Endothelial cell of umbilical vein (primary cell): ENCODE measurements at regions not wholly inside any gene's neighbourhood (a gene's known extent, or its start where the extent isn't known, plus 50 kb on each side); places are given as distances from the start of the nearest gene placed in this dataset.

Experiments used
- BruUV-seq: library from RNA; stranded (reverse); fragments of 400-500 nt; replicated peaks from 2 replicates; lab custom pipeline; 2021; lab: Mats Ljungman, UMichigan
- CTCF ChIA-PET: fragments of 300-600, 350-600 bp; sonication (Branson Sonifier 250); formaldehyde crosslinking; loops from one replicate; lab custom pipeline; 2021; ENCODE audit warnings: antibody characterized with exemption, inconsistent platforms; lab: Charles Lee
- POLR2A ChIA-PET: fragments of 300-600, 350-600 bp; sonication (Branson Sonifier 250); formaldehyde crosslinking; loops from one replicate; lab custom pipeline; 2021; ENCODE audit warnings: antibody characterized with exemption, inconsistent platforms; lab: Charles Lee
- DNase-seq: peaks from one replicate; pipeline ENCODE4 v3.0.0-alpha.2; 2011; ENCODE audit warnings: low read depth, low spot score
- FAIRE-seq: peaks from 2 replicates; lab custom pipeline; 2011; peaks lifted over from hg19 to GRCh38; lab: Jason Lieb, UNC
- H2AFZ ChIP-seq: 2 replicates; pipeline ENCODE4 v1.6.0; 2012; ENCODE audit warnings: low read depth, low read length, control low read depth, inconsistent platforms
- H3K27ac ChIP-seq: 2 replicates; pipeline ENCODE4 v1.5.1; 2011; ENCODE audit warnings: low read depth, mild to moderate bottlenecking, control low read depth, low read length, moderate library complexity; ENCODE audit not compliant: insufficient read depth
- H3K27me3 ChIP-seq, 2 experiments: 2 replicates each; pipeline versions ENCODE4 v1.6.0 to v1.6.1; 2011; ENCODE audit warnings: low read length in 2 of 2, mixed read lengths in 1 of 2; ENCODE audit not compliant: control insufficient read depth in 2 of 2, insufficient read depth in 2 of 2
- H3K36me3 ChIP-seq, 2 experiments: 2 replicates in 1 of 2; 3 replicates in 1 of 2; pipeline ENCODE4 v1.5.1; 2011; ENCODE audit warnings: low read length in 2 of 2, mild to moderate bottlenecking in 1 of 2, moderate library complexity in 1 of 2; ENCODE audit not compliant: control insufficient read depth in 2 of 2, insufficient read depth in 2 of 2; ENCODE audit errors: extremely low read depth in 1 of 2
- H3K4me1 ChIP-seq: 3 replicates; pipeline ENCODE4 v1.5.1; 2011; ENCODE audit warnings: mild to moderate bottlenecking, low read length; ENCODE audit not compliant: control insufficient read depth, insufficient read depth; ENCODE audit errors: extremely low read depth
- H3K4me2 ChIP-seq: 2 replicates; pipeline ENCODE4 v1.6.1; 2011; ENCODE audit warnings: low read length, control low read depth, mixed read lengths; ENCODE audit not compliant: insufficient read depth
- H3K4me3 ChIP-seq, 3 experiments: fragments of 200-600 bp in 1 of 3; sonication (generic), shearing (Covaris generic) in 1 of 3; replicated peaks in 1 of 3; 2 replicates each; pipeline ENCODE4 v1.5.1; 2011 to 2016; ENCODE audit warnings: control low read depth in 3 of 3, low read length in 3 of 3, mild to moderate bottlenecking in 2 of 3, inconsistent platforms in 1 of 3, low read depth in 1 of 3, moderate library complexity in 1 of 3; ENCODE audit not compliant: insufficient read depth in 1 of 3
- H3K79me2 ChIP-seq: 2 replicates; pipeline ENCODE4 v1.6.0; 2012; ENCODE audit warnings: low read length, inconsistent platforms; ENCODE audit not compliant: control insufficient read depth, insufficient read depth
- H3K9ac ChIP-seq: replicated peaks from 2 replicates; pipeline ENCODE3; 2011; ENCODE audit warnings: low read length, control low read depth; ENCODE audit not compliant: insufficient read depth; ENCODE audit errors: extremely low read depth
- H3K9me1 ChIP-seq: replicated peaks from 3 replicates; pipeline ENCODE4 v1.6.0; 2011; ENCODE audit warnings: mild to moderate bottlenecking, low read length; ENCODE audit not compliant: control insufficient read depth, insufficient read depth; ENCODE audit errors: extremely low read depth
- H3K9me3 ChIP-seq: replicated peaks from 2 replicates; pipeline ENCODE4 v1.5.1; 2012; ENCODE audit warnings: low read length, inconsistent platforms; ENCODE audit not compliant: control insufficient read depth, insufficient read depth
- H4K20me1 ChIP-seq: replicated peaks from 2 replicates; pipeline ENCODE3; 2011; ENCODE audit warnings: mild to moderate bottlenecking, low read length; ENCODE audit not compliant: control insufficient read depth, insufficient read depth; ENCODE audit errors: extremely low read depth
- CTCF ChIP-seq, 2 donors: IDR thresholded peaks; 1 replicate in 1 of 2; 2 replicates in 1 of 2; pipeline ENCODE4 v1.5.1; 2011; ENCODE audit warnings: low read length in 2 of 2, mild to moderate bottlenecking in 2 of 2, moderate library complexity in 2 of 2, control low read depth in 1 of 2, inconsistent platforms in 1 of 2, low read depth in 1 of 2; ENCODE audit not compliant: insufficient read depth in 1 of 2; ENCODE audit errors: extremely low read depth in 1 of 2
- EZH2 ChIP-seq: IDR thresholded peaks from 2 replicates; pipeline ENCODE4 v1.6.1; 2012; ENCODE audit warnings: borderline replicate concordance, low read depth, mild to moderate bottlenecking, moderate library complexity, low read length, inconsistent platforms; ENCODE audit not compliant: severe bottlenecking
- FOS ChIP-seq: IDR thresholded peaks from 2 replicates; pipeline ENCODE4 v1.6.1; 2011; ENCODE audit warnings: mild to moderate bottlenecking, low read length, moderate library complexity, borderline replicate concordance; ENCODE audit not compliant: insufficient read depth
- GATA2 ChIP-seq: IDR thresholded peaks from 2 replicates; pipeline ENCODE4 v1.7.0; 2011; ENCODE audit warnings: low read depth, mild to moderate bottlenecking, moderate library complexity, mixed read lengths, low read length; ENCODE audit not compliant: insufficient read length, insufficient read depth
- JUN ChIP-seq: IDR thresholded peaks from 2 replicates; pipeline ENCODE4 v1.6.1; 2011; ENCODE audit warnings: borderline replicate concordance, low read depth; ENCODE audit not compliant: insufficient read length, insufficient read depth
- MAX ChIP-seq: IDR thresholded peaks from 2 replicates; pipeline ENCODE4 v1.6.1; 2011; ENCODE audit not compliant: insufficient read depth, insufficient read length
- MYC ChIP-seq: IDR thresholded peaks from one replicate; pipeline ENCODE4 v1.6.1; 2011; ENCODE audit warnings: mild to moderate bottlenecking, low read depth, low read length
- POLR2A ChIP-seq: IDR thresholded peaks from 2 replicates; pipeline ENCODE4 v1.6.1; 2012; ENCODE audit warnings: low read depth, mild to moderate bottlenecking, control low read depth, low read length
- POLR2AphosphoS5 ChIP-seq: IDR thresholded peaks from 2 replicates; pipeline ENCODE4 v1.6.1; 2012; ENCODE audit warnings: low read depth, mild to moderate bottlenecking, control low read depth, low read length, moderate library complexity; ENCODE audit not compliant: insufficient read depth
- dilution Hi-C: fragments of 300-500 bp; cut with MboI; formaldehyde crosslinking; loops from one replicate; pipeline ENCODE4 v1.15.0; 2019; ENCODE audit warnings: low sequenced_read_pairs; ENCODE audit not compliant: extremely low pct_ligation_motif_present
- intact Hi-C: fragments of 100-400 bp; cut with micrococcal nuclease; formaldehyde crosslinking; loops from one replicate; pipeline ENCODE4 v1.10.0; 2022

GRCh38 chr1:75079538-75080290 lies 54.5 kb upstream of the LHX8 start:
- H3K9ac ChIP-seq = no peak overlapping the region
- H3K9me3 ChIP-seq = no peaks in the 10 kb centered on the region
- no peak overlapping the region for H3K4me2 ChIP-seq
- no TSS peak for BruUV-seq
- FAIRE-seq = no peak
- no peak overlapping the region for H3K27ac ChIP-seq
- H3K4me1 ChIP-seq = no peaks in the 10 kb centered on the region
- H3K4me3 ChIP-seq = no peak overlapping the region
- peak; percentile 61 for DNase-seq
- H2AFZ ChIP-seq = no peak overlapping the region
- no peaks in the 10 kb centered on the region for H3K9me1 ChIP-seq
- no peaks in the 10 kb centered on the region for H3K79me2 ChIP-seq
- no peaks in the 10 kb centered on the region for H4K20me1 ChIP-seq
- intact Hi-C loops = no loop called here
- dilution Hi-C loops = no loop called here
- no peaks in the 10 kb centered on the region for H3K36me3 ChIP-seq
- no peaks in the 10 kb centered on the region for H3K27me3 ChIP-seq
- TF ChIP-seq GATA2 = peak; percentile 71
- TF ChIP-seq MYC = no peak
- ChIA-PET CTCF (no interaction called here), POLR2A (no interaction called here)

- Histone ChIP-seq H3K4me2 (no peak overlapping the region), H3K9ac (no peak overlapping the region), H3K4me3 (no peak overlapping the region), H3K9me1 (no peaks in the 10 kb centered on the region), H4K20me1 (no peaks in the 10 kb centered on the region), H3K79me2 (no peaks in the 10 kb centered on the region), H3K36me3 (no peaks in the 10 kb centered on the region), H3K27me3 (no peaks in the 10 kb centered on the region), H3K4me1 (no peaks in the 10 kb centered on the region), H2AFZ (no peak overlapping the region), H3K9me3 (no peaks in the 10 kb centered on the region), H3K27ac (no peak overlapping the region)
- CTCF ChIA-PET = no interaction called here
- BruUV-seq = no TSS peak
- DNase-seq (no peak), FAIRE-seq (no peak)
- intact Hi-C loops (no loop called here), dilution Hi-C loops (no loop called here)
- POLR2A ChIA-PET = no interaction called here
- TF ChIP-seq POLR2A (no peak), FOS (no peak), EZH2 (no peak), POLR2AphosphoS5 (no peak), MAX (no peak), GATA2 (no peak), MYC (no peak), JUN (no peak), CTCF (IDR thresholded peaks at IDR 0.05; ENCODE audit: extremely low read depth in 1 of 2, insufficient read depth in 1 of 2, low read depth in 1 of 2, low read length in 2 of 2) (no peak)
Observed at GRCh38 chr1:75083223-75083622, 51.0 kb upstream of the LHX8 start.
